ENCODE measurements at regions not wholly inside any gene's neighbourhood (a gene's known extent, or its start where the extent isn't known, plus 50 kb on each side); places are given as distances from the start of the nearest gene placed in this dataset.

DNA sequence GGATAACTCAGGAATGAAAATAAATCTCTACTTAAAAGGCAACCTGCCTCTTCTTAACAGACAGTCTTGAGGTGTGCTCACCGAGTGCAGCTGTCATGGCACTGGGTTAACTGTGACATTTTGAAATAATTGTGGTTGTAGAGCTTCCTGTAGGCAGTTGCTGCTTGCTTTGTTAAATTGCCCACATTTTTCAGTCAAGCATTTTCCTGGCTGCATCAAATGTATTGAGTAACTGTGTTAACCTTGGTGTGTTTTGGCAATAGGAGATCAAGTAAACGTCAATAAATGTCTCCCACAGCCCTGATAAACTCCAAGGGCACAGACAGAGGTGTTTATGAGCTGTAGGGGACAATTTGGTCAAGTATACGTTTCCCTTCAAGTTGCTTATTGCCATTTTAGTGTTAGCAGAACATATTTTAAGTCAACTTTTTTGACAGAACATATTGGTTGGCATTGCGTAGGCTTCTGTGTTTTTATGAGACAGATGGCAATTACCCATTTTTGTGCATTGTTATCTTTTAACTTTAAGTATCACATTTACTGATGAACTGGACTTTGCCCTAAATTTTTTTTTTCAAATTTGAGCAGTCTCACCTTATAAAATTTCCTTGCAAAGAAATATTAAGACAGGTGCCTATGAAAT is 527.4 kb downstream of the C4orf33 start:
- Histone ChIP-seq H3K9me3 (no peaks in the 10 kb centered on the region), H3K27ac (no peak overlapping the region), H3K4me1 (no peaks in the 10 kb centered on the region), H3K27me3 (no peaks in the 10 kb centered on the region), H3K4me3 (replicated peaks in 1 of 3) (no peak overlapping the region), H3K36me3 (no peaks in the 10 kb centered on the region)
- no peak for DNase-seq
- WGBS, 2 donors: 69 to 73% methylated on average over 4 of the region's 4 CpGs
- intact Hi-C loops (cut with DNase I): no loop called here
- TF ChIP-seq, protein P1, sequence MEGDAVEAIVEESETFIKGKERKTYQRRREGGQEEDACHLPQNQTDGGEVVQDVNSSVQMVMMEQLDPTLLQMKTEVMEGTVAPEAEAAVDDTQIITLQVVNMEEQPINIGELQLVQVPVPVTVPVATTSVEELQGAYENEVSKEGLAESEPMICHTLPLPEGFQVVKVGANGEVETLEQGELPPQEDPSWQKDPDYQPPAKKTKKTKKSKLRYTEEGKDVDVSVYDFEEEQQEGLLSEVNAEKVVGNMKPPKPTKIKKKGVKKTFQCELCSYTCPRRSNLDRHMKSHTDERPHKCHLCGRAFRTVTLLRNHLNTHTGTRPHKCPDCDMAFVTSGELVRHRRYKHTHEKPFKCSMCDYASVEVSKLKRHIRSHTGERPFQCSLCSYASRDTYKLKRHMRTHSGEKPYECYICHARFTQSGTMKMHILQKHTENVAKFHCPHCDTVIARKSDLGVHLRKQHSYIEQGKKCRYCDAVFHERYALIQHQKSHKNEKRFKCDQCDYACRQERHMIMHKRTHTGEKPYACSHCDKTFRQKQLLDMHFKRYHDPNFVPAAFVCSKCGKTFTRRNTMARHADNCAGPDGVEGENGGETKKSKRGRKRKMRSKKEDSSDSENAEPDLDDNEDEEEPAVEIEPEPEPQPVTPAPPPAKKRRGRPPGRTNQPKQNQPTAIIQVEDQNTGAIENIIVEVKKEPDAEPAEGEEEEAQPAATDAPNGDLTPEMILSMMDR (IDR thresholded peaks at IDR 0.05): no peak
- no peak for TF ChIP-seq POLR2A (IDR thresholded peaks at IDR 0.05)

DNA sequence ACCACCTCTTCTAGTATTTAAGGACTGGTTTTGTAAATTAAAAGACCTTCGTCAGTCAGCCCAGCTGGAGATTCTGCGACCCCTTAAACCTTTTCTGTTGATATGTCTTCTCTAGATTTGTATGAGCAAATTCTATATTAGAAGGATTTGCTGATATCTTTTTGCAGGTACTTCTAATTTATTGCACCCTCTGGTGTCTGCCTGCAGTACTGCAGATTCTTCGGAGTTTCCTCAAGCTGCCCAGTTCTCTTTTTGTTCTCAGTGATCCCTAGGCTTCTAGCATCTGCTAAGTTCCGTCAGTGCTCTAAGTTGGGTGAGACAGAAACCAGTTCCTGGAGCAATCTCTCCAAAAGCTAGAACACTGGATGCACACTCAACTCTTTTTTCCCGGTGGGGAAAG is 545.2 kb downstream of the C4orf33 start:
- no peaks in the 10 kb centered on the region for H3K36me3 ChIP-seq
- no peaks in the 10 kb centered on the region for H3K27me3 ChIP-seq
- H3K4me1 ChIP-seq: no peaks in the 10 kb centered on the region
- no peaks in the 10 kb centered on the region for H3K9me3 ChIP-seq
- WGBS, 2 donors: 49 to 53% methylated on average over 5 of the region's 5 CpGs
- DNase-seq: peak; percentile 48 to 62
- intact Hi-C loops (cut with DNase I): loop anchor here (5.0 kb wide), 1 partner anchor 279 kb away; no protein-coding TSS in a partner anchor
- no peak overlapping the region for H3K4me3 ChIP-seq (replicated peaks in 1 of 3)
- no peak overlapping the region for H3K27ac ChIP-seq
- no peak for TF ChIP-seq POLR2A (IDR thresholded peaks at IDR 0.05)
- TF ChIP-seq, protein P1 (IDR thresholded peaks at IDR 0.05): peak; percentile 32 to 75 (median 54)

DNA sequence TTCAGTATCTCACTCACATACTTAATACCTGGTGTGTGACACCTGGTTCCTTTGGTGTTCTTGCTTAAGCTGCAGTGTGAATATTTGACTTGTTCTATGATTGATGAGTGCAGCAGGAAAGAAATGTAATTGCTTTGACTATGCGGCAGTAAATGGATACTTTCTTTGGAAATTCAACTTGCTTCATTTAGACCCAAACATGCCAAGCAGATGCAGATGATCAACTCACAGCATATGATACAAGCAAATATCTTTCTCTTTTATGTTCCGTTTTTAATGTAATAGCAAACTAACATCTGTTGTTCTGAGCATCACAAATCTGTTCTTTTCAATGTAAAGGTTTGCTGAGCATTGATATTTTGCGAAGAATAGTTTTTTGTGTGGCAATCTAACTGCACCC is 549.5 kb downstream of the C4orf33 start:
- Histone ChIP-seq H3K4me1 (no peaks in the 10 kb centered on the region), H3K27me3 (no peaks in the 10 kb centered on the region), H3K36me3 (no peaks in the 10 kb centered on the region), H3K27ac (no peak overlapping the region), H3K4me3 (replicated peaks in 1 of 3) (no peak overlapping the region), H3K9me3 (no peaks in the 10 kb centered on the region)
- intact Hi-C loops (cut with DNase I): no loop called here
- no peak for TF ChIP-seq POLR2A (IDR thresholded peaks at IDR 0.05)
- TF ChIP-seq, protein P1 (IDR thresholded peaks at IDR 0.05): no peak
- DNase-seq: no peak
- 85 to 93% methylated on average over 3 of the region's 3 CpGs for WGBS, 2 donors

DNA sequence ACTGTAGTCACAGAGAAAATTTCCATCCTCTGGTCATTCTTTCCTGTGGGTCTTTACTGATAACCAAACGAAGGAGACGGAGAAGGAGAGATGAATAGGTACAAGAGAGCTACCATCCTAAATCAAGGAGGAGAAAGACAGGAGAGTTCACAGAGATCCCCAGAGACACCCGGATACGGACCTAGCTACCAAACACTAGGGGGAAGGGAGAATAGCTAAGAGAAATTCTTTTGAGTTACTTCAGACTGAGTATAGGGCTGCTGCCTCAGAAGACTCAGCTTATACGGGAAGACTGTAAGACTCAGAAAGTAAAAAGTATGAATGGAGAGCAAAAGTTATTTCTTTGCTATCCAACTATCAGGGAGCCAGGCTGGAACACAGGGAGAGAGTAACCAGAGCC is 572.1 kb downstream of the C4orf33 start:
- 74 to 82% methylated on average over 5 of the region's 5 CpGs for WGBS, 2 donors
- no peak overlapping the region for H3K27ac ChIP-seq
- H3K27me3 ChIP-seq: no peaks in the 10 kb centered on the region
- H3K9me3 ChIP-seq: no peaks in the 10 kb centered on the region
- intact Hi-C loops (cut with DNase I): no loop called here
- no peak overlapping the region for H3K4me3 ChIP-seq (replicated peaks in 1 of 3)
- H3K36me3 ChIP-seq: no peaks in the 10 kb centered on the region
- no peaks in the 10 kb centered on the region for H3K4me1 ChIP-seq
- DNase-seq: no peak
- no peak for TF ChIP-seq POLR2A (IDR thresholded peaks at IDR 0.05)
- TF ChIP-seq, protein P1 (IDR thresholded peaks at IDR 0.05): no peak

DNA sequence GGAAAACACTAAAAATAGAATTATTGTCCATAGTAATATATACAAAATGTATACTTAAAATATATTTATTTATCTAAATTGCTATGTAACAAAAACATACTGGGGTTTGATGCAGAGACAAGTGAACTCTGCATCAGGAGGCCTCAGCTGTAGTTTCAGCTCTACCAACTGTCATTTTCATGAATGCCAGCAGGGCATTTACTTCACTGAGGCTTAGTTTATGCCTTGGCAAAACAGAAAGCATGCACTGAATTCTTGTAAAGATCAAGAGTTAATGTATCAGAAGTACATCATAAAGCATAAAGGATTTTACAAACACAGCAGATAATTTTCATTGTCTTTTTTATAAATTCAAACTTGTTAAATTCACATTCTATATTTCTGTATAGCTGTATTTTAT is 577.0 kb downstream of the C4orf33 start:
- no peak overlapping the region for H3K4me3 ChIP-seq (replicated peaks in 1 of 3)
- no peak for DNase-seq
- H3K36me3 ChIP-seq: no peaks in the 10 kb centered on the region
- no peak for TF ChIP-seq POLR2A (IDR thresholded peaks at IDR 0.05)
- TF ChIP-seq, protein P1 (IDR thresholded peaks at IDR 0.05): no peak
- intact Hi-C loops (cut with DNase I): no loop called here
- no peaks in the 10 kb centered on the region for H3K27me3 ChIP-seq
- no peak overlapping the region for H3K27ac ChIP-seq
- no peaks in the 10 kb centered on the region for H3K4me1 ChIP-seq
- no peaks in the 10 kb centered on the region for H3K9me3 ChIP-seq
